Vagina (tissue), 2 donors: ENCODE measurements at regions not wholly inside any gene's neighbourhood (a gene's known extent, or its start where the extent isn't known, plus 50 kb on each side); places are given as distances from the start of the nearest gene placed in this dataset.

Source experiments
- DNase-seq, 2 donors: peaks; one replicate each; pipeline ENCODE4 v3.0.0-alpha.2; 2017; ENCODE audit errors: extremely low spot score in 2 of 2
- H3K27ac ChIP-seq: fragments of 200-600 bp; sonication (generic); one replicate; pipeline ENCODE4 v1.5.1; 2019
- H3K27me3 ChIP-seq: fragments of 200-600 bp; sonication (generic); one replicate; pipeline ENCODE4 v1.5.1; 2019
- H3K36me3 ChIP-seq, 2 donors: fragments of 200-600 bp; sonication (generic); one replicate each; pipeline ENCODE4 v1.5.1; 2017 to 2019
- H3K4me1 ChIP-seq: fragments of 200-600 bp; sonication (generic); one replicate; pipeline ENCODE4 v1.5.1; 2019
- H3K4me3 ChIP-seq, 2 donors: fragments of 200-600 bp; sonication (generic); 1 replicate in 1 of 2; 2 replicates in 1 of 2; pipeline ENCODE4 v1.5.1; 2016 to 2019
- H3K9me3 ChIP-seq: fragments of 200-600 bp; sonication (generic); one replicate; pipeline ENCODE4 v1.5.1; 2019
- POLR2A ChIP-seq, 2 donors: fragments of 450-650 bp; IDR thresholded peaks; one replicate each; pipeline ENCODE4 v1.6.1; 2017; ENCODE audit warnings: antibody characterized with exemption in 2 of 2, mild to moderate bottlenecking in 2 of 2, moderate library complexity in 2 of 2
- POLR2AphosphoS5 ChIP-seq, 2 donors: sonication (generic); formaldehyde crosslinking; IDR thresholded peaks; one replicate each; pipeline ENCODE4 v1.9.0; 2017; ENCODE audit warnings: antibody characterized with exemption in 2 of 2, mild to moderate bottlenecking in 2 of 2, low read depth in 1 of 2; ENCODE audit not compliant: insufficient read depth in 1 of 2
- intact Hi-C: fragments of 100-400 bp; cut with DNase I; formaldehyde crosslinking; loops from one replicate; pipeline ENCODE4 v1.15.1; 2023
- TF ChIP-seq, protein P1 (sequence below), 3 experiments: fragments of 450-650 bp in 2 of 3; fragments of 200-600 bp in 1 of 3; sonication (generic) in 1 of 3; IDR thresholded peaks; one replicate each; pipeline ENCODE4 v1.5.1; 2017 to 2019; ENCODE audit warnings: antibody characterized with exemption in 3 of 3, mild to moderate bottlenecking in 2 of 3, moderate library complexity in 2 of 3

DNA sequence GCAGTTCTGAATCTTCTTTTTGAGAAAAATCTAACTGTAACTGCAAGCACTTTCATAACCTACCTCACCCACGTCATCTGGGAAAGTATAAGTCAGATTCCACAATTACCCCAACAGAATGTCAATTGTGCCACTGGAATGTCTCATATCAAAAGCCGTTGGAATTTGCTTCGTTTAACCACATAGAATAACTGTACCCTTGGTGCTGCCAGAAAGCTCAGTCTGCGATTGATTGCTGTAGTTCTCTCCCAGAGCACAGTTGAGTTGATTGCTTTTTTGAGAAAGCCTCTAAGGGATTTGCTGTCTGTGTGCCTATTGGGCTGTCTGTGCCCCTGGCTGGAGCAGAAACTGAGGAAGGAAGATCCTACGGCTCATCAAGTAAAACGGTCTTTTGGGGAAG lies 583.6 kb downstream of the TMEM38B start:
- H3K4me3 ChIP-seq: no peak overlapping the region
- H3K9me3 ChIP-seq: no peaks in the 10 kb centered on the region
- no peaks in the 10 kb centered on the region for H3K36me3 ChIP-seq
- intact Hi-C loops: no loop called here
- no peaks in the 10 kb centered on the region for H3K27me3 ChIP-seq
- no peak for DNase-seq
- H3K27ac ChIP-seq: no peak overlapping the region
- TF ChIP-seq, protein P1, sequence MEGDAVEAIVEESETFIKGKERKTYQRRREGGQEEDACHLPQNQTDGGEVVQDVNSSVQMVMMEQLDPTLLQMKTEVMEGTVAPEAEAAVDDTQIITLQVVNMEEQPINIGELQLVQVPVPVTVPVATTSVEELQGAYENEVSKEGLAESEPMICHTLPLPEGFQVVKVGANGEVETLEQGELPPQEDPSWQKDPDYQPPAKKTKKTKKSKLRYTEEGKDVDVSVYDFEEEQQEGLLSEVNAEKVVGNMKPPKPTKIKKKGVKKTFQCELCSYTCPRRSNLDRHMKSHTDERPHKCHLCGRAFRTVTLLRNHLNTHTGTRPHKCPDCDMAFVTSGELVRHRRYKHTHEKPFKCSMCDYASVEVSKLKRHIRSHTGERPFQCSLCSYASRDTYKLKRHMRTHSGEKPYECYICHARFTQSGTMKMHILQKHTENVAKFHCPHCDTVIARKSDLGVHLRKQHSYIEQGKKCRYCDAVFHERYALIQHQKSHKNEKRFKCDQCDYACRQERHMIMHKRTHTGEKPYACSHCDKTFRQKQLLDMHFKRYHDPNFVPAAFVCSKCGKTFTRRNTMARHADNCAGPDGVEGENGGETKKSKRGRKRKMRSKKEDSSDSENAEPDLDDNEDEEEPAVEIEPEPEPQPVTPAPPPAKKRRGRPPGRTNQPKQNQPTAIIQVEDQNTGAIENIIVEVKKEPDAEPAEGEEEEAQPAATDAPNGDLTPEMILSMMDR (IDR thresholded peaks at IDR 0.05): no peak
- TF ChIP-seq POLR2A (IDR thresholded peaks at IDR 0.05): no peak
- no peak for TF ChIP-seq POLR2AphosphoS5 (IDR thresholded peaks at IDR 0.05; ENCODE audit: insufficient read depth in 1 of 2, low read depth in 1 of 2)
- H3K4me1 ChIP-seq: no peaks in the 10 kb centered on the region

DNA sequence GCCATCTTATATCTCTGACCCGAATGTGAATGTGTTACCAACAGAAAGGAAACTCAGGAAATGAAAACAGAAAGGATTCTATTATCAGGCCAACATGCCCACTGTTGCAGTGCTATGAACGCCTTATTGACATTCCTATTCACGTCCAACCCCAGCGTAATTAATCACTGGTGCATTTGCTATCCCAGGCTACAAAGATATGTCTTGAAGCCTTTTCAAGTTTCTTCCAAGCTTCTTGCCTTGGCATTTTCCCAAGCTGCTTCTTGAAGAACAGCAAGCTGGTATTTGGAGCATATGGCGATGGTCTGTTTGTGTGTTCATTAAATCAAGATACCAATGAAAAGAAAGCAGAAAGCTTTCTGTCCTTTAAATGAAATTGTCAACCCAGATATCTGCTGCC lies 579.2 kb upstream of the ZNF462 start:
- Histone ChIP-seq H3K4me3 (no peak overlapping the region), H3K4me1 (no peaks in the 10 kb centered on the region), H3K27ac (no peak overlapping the region), H3K9me3 (no peaks in the 10 kb centered on the region), H3K36me3 (no peaks in the 10 kb centered on the region), H3K27me3 (no peaks in the 10 kb centered on the region)
- intact Hi-C loops: no loop called here
- no peak for DNase-seq
- TF ChIP-seq, protein P1 (IDR thresholded peaks at IDR 0.05): no peak
- no peak for TF ChIP-seq POLR2A (IDR thresholded peaks at IDR 0.05)
- TF ChIP-seq POLR2AphosphoS5 (IDR thresholded peaks at IDR 0.05; ENCODE audit: insufficient read depth in 1 of 2, low read depth in 1 of 2): no peak

DNA sequence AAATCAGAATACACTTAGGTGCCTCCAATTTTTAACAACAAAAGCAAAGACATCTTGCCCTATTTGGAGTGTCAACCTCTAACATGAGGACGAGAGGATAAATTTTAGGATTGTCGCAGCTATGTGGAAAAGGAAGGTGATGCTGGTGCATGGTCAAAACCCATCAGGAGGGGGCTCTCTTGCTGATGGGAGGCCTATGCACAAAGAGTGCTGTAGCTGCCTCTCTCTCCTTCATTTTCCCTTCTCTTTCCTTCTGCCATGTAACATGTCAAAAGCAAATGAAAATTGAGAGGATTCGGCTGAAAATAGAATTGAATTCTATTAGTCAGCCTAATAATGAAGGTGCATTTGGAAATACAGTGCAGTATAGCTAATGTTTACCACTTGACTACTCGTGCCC lies 578.7 kb upstream of the ZNF462 start:
- no peaks in the 10 kb centered on the region for H3K27me3 ChIP-seq
- TF ChIP-seq, protein P1 (IDR thresholded peaks at IDR 0.05): no peak
- no peak for TF ChIP-seq POLR2AphosphoS5 (IDR thresholded peaks at IDR 0.05; ENCODE audit: insufficient read depth in 1 of 2, low read depth in 1 of 2)
- no peak for TF ChIP-seq POLR2A (IDR thresholded peaks at IDR 0.05)
- DNase-seq: no peak
- no peaks in the 10 kb centered on the region for H3K4me1 ChIP-seq
- H3K27ac ChIP-seq: no peak overlapping the region
- no peaks in the 10 kb centered on the region for H3K36me3 ChIP-seq
- intact Hi-C loops: no loop called here
- no peaks in the 10 kb centered on the region for H3K9me3 ChIP-seq
- H3K4me3 ChIP-seq: no peak overlapping the region

DNA sequence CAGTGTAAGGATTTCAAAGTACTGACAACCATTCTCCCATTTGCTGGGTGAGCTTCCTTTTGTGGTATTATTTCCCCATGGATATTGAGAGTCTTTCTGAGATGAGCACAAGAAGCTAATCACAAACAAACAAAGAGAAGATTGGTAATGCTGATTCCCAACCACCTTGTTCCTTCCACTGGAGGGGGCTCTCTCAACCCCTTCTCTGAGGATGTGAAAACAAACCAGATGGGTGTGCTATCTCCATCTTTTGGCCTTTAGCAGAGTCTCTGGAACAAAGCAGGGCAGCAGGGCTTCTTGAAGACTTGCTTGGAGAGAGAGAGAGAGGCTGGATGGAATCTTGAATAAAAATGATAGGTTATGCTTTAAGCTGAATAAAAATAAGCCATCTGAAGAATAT lies 576.7 kb upstream of the ZNF462 start:
- Histone ChIP-seq H3K27me3 (no peaks in the 10 kb centered on the region), H3K27ac (no peak overlapping the region), H3K9me3 (no peaks in the 10 kb centered on the region), H3K4me1 (no peaks in the 10 kb centered on the region), H3K36me3 (no peaks in the 10 kb centered on the region), H3K4me3 (no peak overlapping the region)
- no peak for DNase-seq
- intact Hi-C loops: no loop called here
- TF ChIP-seq POLR2A (IDR thresholded peaks at IDR 0.05) (no peak), POLR2AphosphoS5 (IDR thresholded peaks at IDR 0.05; ENCODE audit: insufficient read depth in 1 of 2, low read depth in 1 of 2) (no peak)
- TF ChIP-seq, protein P1 (IDR thresholded peaks at IDR 0.05): no peak

DNA sequence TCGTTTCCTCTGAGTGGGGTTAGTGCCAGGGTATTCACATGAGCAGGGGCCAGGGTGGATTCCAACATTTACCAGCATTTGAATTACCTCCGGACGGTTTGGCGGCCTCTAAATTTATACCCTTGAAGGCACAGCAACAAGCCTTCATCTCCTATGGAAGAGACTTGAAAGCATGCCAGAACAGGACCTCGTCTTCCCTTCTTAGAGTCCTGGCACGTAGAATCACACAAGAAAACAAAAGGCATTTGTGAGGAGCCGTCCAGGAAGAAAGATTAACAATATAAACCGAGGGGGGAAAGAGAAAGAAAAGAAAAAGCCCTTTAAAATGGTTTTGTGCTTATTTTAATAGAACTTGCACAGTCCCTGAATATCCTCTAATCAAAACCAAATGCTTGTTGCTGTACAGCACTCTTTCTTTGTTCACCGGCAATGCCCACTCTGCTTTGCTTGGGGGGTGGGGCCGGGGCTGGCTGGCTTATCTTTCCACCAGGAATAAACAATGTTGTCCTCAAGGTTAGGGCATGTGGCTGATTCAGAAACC lies 575.8 kb upstream of the ZNF462 start:
- no peak for TF ChIP-seq POLR2AphosphoS5 (IDR thresholded peaks at IDR 0.05; ENCODE audit: insufficient read depth in 1 of 2, low read depth in 1 of 2)
- TF ChIP-seq POLR2A (IDR thresholded peaks at IDR 0.05): no peak
- TF ChIP-seq, protein P1 (IDR thresholded peaks at IDR 0.05): no peak
- H3K27ac ChIP-seq: peak overlapping the region; percentile 11
- H3K27me3 ChIP-seq: no peaks in the 10 kb centered on the region
- no peaks in the 10 kb centered on the region for H3K9me3 ChIP-seq
- H3K36me3 ChIP-seq: no peaks in the 10 kb centered on the region
- H3K4me1 ChIP-seq: no peaks in the 10 kb centered on the region
- peak overlapping the region; percentile 30 to 34 for H3K4me3 ChIP-seq
- intact Hi-C loops: no loop called here
- DNase-seq: no peak
